Liver (tissue), 7 donors: ENCODE measurements at regions not wholly inside any gene's neighbourhood (a gene's known extent, or its start where the extent isn't known, plus 50 kb on each side); places are given as distances from the start of the nearest gene placed in this dataset.
A peak's percentile ranks its signal among the peaks of the same experiment; 100 is the strongest.

Experiments used
- DNase-seq: peaks from one replicate; pipeline ENCODE4 v3.0.0-alpha.2; 2017; ENCODE audit warnings: low spot score
- H3K27ac ChIP-seq, 2 donors: one replicate each; pipeline ENCODE4 v1.7.0; 2013; ENCODE audit warnings: inconsistent platforms in 2 of 2, low read length in 2 of 2, control low read depth in 1 of 2, low read depth in 1 of 2, mild to moderate bottlenecking in 1 of 2
- H3K27me3 ChIP-seq, 4 donors: one replicate each; pipeline versions ENCODE4 v1.6.1 to v1.7.0; 2013; ENCODE audit warnings: low read length in 3 of 4, inconsistent platforms in 1 of 4, mild to moderate bottlenecking in 1 of 4, moderate library complexity in 1 of 4; ENCODE audit not compliant: control insufficient read depth in 4 of 4, insufficient read depth in 4 of 4
- H3K36me3 ChIP-seq, 4 donors: one replicate each; pipeline versions ENCODE4 v1.6.1 to v1.7.0; 2013; ENCODE audit warnings: low read length in 3 of 4, mild to moderate bottlenecking in 3 of 4, low read depth in 1 of 4, moderate library complexity in 1 of 4; ENCODE audit not compliant: control insufficient read depth in 4 of 4, insufficient read depth in 3 of 4
- H3K4me1 ChIP-seq, 4 donors: one replicate each; pipeline versions ENCODE4 v1.6.1 to v1.7.0; 2013; ENCODE audit warnings: low read length in 3 of 4, mild to moderate bottlenecking in 3 of 4, moderate library complexity in 1 of 4; ENCODE audit not compliant: control insufficient read depth in 4 of 4, insufficient read depth in 4 of 4
- H3K4me3 ChIP-seq, 3 donors: one replicate each; pipeline versions ENCODE4 v1.6.1 to v1.7.0; 2013; ENCODE audit warnings: low read length in 3 of 3, control low read depth in 1 of 3, low read depth in 1 of 3, mild to moderate bottlenecking in 1 of 3
- H3K9ac ChIP-seq, 2 donors: one replicate each; pipeline ENCODE4 v1.7.0; 2013; ENCODE audit warnings: low read length in 2 of 2, mild to moderate bottlenecking in 2 of 2, moderate library complexity in 2 of 2, control low read depth in 1 of 2, low read depth in 1 of 2
- H3K9me3 ChIP-seq, 4 donors: one replicate each; pipeline versions ENCODE4 v1.6.1 to v1.7.0; 2013; ENCODE audit warnings: low read length in 3 of 4; ENCODE audit not compliant: control insufficient read depth in 4 of 4
- FOXA2 ChIP-seq: IDR thresholded peaks from 2 replicates; pipeline ENCODE4 v1.6.1; 2016; ENCODE audit warnings: antibody characterized with exemption
- GABPA ChIP-seq, 2 donors: IDR thresholded peaks in 1 of 2; conservative IDR thresholded peaks in 1 of 2; 2 replicates each; pipeline ENCODE4 v1.6.1; 2016; ENCODE audit warnings: antibody characterized with exemption in 2 of 2, mild to moderate bottlenecking in 1 of 2, moderate library complexity in 1 of 2
- NR2F2 ChIP-seq: IDR thresholded peaks from 2 replicates; pipeline ENCODE4 v1.6.1; 2016; ENCODE audit warnings: antibody characterized with exemption
- RAD21 ChIP-seq, 2 donors: IDR thresholded peaks; 2 replicates each; pipeline ENCODE4 v1.6.1; 2016; ENCODE audit warnings: antibody characterized with exemption in 2 of 2, mild to moderate bottlenecking in 2 of 2
- REST ChIP-seq: IDR thresholded peaks from 2 replicates; pipeline ENCODE4 v1.6.1; 2016; ENCODE audit warnings: antibody characterized with exemption, mild to moderate bottlenecking
- SP1 ChIP-seq: IDR thresholded peaks from 2 replicates; pipeline ENCODE4 v1.6.1; 2018; ENCODE audit warnings: antibody characterized with exemption, mild to moderate bottlenecking
- TAF1 ChIP-seq: conservative IDR thresholded peaks from 2 replicates; pipeline ENCODE4 v1.6.1; 2016; ENCODE audit warnings: antibody characterized with exemption, mild to moderate bottlenecking
- YY1 ChIP-seq: IDR thresholded peaks from 2 replicates; pipeline ENCODE4 v1.6.1; 2016; ENCODE audit warnings: antibody characterized with exemption, mild to moderate bottlenecking
- WGBS: extraction: QIAGEN DNeasy Blood & Tissue Kit; methylation state at CpG from one replicate; pipeline ENCODE4 v1.1.7; 2013; 5-methylcytosine and 5-hydroxymethylcytosine counted together
- donor health status: healthy.
- donor health status: healthy.
- donor health status: healthy.
- donor health status: healthy.

GRCh38 chr2:12178289-12179080, 432.1 kb downstream of the LPIN1 start:
- no peak for DNase-seq
- WGBS: 88% methylated on average over 6 of the region's 6 CpGs
- no peaks in the 10 kb centered on the region for H3K9me3 ChIP-seq
- H3K4me1 ChIP-seq: no peaks in the 10 kb centered on the region
- H3K27me3 ChIP-seq: peaks cover 0 to 7% (median 0%) of the 10 kb centered on the region in 4 donors
- no peak overlapping the region for H3K4me3 ChIP-seq
- H3K9ac ChIP-seq: no peak overlapping the region
- H3K27ac ChIP-seq: no peak overlapping the region
- H3K36me3 ChIP-seq: no peaks in the 10 kb centered on the region
- TF ChIP-seq YY1: no peak

GRCh38 chr2:12180031-12180430, 433.6 kb downstream of the LPIN1 start:
- H3K27ac ChIP-seq: no peak overlapping the region
- H3K4me3 ChIP-seq: no peak overlapping the region
- H3K9me3 ChIP-seq: no peaks in the 10 kb centered on the region
- WGBS: 49% methylated on average over 2 of the region's 2 CpGs
- no peak for DNase-seq
- peaks cover 0 to 3% (median 0%) of the 10 kb centered on the region in 4 donors for H3K27me3 ChIP-seq
- H3K36me3 ChIP-seq: no peaks in the 10 kb centered on the region
- no peak overlapping the region for H3K9ac ChIP-seq
- no peaks in the 10 kb centered on the region for H3K4me1 ChIP-seq
- TF ChIP-seq REST (no peak), GABPA (IDR thresholded peaks at IDR 0.05 in 1 of 2, conservative IDR thresholded peaks at IDR 0.05 in 1 of 2) (no peak)

GRCh38 chr2:12183032-12183645, 436.7 kb downstream of the LPIN1 start:
- WGBS: 74% methylated on average over 3 of the region's 3 CpGs
- Histone ChIP-seq H3K4me1 (no peaks in the 10 kb centered on the region), H3K9ac (no peak overlapping the region), H3K9me3 (no peaks in the 10 kb centered on the region), H3K36me3 (no peaks in the 10 kb centered on the region), H3K27ac (no peak overlapping the region), H3K4me3 (no peak overlapping the region), H3K27me3 (peaks cover 0 to 3% (median 0%) of the 10 kb centered on the region in 4 donors)
- TF ChIP-seq YY1 (no peak), GABPA (IDR thresholded peaks at IDR 0.05 in 1 of 2, conservative IDR thresholded peaks at IDR 0.05 in 1 of 2) (no peak), NR2F2 (no peak), FOXA2 (no peak)
- DNase-seq: no peak

GRCh38 chr2:12192762-12193161, 446.3 kb downstream of the LPIN1 start:
- Histone ChIP-seq H3K27me3 (no peaks in the 10 kb centered on the region), H3K36me3 (no peaks in the 10 kb centered on the region), H3K9ac (no peak overlapping the region), H3K4me3 (no peak overlapping the region), H3K27ac (peak overlapping the region; percentile 23 to 38), H3K4me1 (no peaks in the 10 kb centered on the region), H3K9me3 (peaks cover 0 to 2% (median 0%) of the 10 kb centered on the region in 4 donors)
- WGBS: 71% methylated on average over 5 of the region's 5 CpGs
- TF ChIP-seq SP1 (peak; percentile 10), RAD21 (IDR thresholded peaks at IDR 0.05) (peak in 1 of 2 donors; percentile 26), TAF1 (no peak)
- DNase-seq: no peak
